Right lobe of liver (tissue), 4 donors: ENCODE measurements at regions not wholly inside any gene's neighbourhood (a gene's known extent, or its start where the extent isn't known, plus 50 kb on each side); places are given as distances from the start of the nearest gene placed in this dataset.
"Not testable (repeated sequence)": the region's sequence is repeated elsewhere in the genome, so short reads cannot be mapped to it uniquely, and the experiment has no call there.

Source experiments
- POLR2A ChIP-seq: fragments of 450-650 bp; IDR thresholded peaks from one replicate; pipeline ENCODE4 v1.6.1; 2017; ENCODE audit warnings: antibody characterized with exemption, mild to moderate bottlenecking
- TF ChIP-seq, protein P1 (sequence below), 4 donors: fragments of 200-600 bp in 3 of 4; fragments of 450-650 bp in 1 of 4; IDR thresholded peaks; one replicate each; pipeline versions ENCODE4 v1.5.1 to v1.8.0; 2016 to 2022; ENCODE audit warnings: antibody characterized with exemption in 4 of 4, mild to moderate bottlenecking in 2 of 4
- donor health status: DM: no; HTN: no; CAD: no.
- donor health status: DM: no; HTN: no; CAD: no.
- donor health status: DM: no; HTN: yes; CAD: no.

DNA sequence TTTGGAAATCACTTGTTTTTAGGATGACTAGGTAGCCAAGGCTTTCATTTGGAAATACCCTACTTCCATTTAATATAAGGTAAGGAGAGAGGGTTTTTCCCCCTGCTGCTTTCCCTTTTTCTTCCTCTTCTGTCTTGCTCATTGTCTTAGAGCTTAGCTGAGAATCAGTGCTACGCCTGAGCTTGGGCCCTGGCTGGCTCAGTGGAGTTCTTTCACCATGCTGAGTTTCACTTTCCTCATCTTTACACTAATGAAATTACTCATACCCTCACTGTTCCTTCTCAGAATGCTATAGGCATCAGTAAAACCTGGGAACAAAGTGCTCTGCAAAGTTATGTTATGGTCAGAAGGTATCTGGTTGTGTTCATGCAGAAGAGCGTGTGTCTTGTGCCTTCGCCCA lies 112.3 kb upstream of the IKBKE start:
- TF ChIP-seq, protein P1, sequence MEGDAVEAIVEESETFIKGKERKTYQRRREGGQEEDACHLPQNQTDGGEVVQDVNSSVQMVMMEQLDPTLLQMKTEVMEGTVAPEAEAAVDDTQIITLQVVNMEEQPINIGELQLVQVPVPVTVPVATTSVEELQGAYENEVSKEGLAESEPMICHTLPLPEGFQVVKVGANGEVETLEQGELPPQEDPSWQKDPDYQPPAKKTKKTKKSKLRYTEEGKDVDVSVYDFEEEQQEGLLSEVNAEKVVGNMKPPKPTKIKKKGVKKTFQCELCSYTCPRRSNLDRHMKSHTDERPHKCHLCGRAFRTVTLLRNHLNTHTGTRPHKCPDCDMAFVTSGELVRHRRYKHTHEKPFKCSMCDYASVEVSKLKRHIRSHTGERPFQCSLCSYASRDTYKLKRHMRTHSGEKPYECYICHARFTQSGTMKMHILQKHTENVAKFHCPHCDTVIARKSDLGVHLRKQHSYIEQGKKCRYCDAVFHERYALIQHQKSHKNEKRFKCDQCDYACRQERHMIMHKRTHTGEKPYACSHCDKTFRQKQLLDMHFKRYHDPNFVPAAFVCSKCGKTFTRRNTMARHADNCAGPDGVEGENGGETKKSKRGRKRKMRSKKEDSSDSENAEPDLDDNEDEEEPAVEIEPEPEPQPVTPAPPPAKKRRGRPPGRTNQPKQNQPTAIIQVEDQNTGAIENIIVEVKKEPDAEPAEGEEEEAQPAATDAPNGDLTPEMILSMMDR (IDR thresholded peaks at IDR 0.05), result not testable (repeated sequence)
- TF ChIP-seq POLR2A, result not testable (repeated sequence)
